Esophagus (tissue), 2 donors: ENCODE measurements at regions not wholly inside any gene's neighbourhood (a gene's known extent, or its start where the extent isn't known, plus 50 kb on each side); places are given as distances from the start of the nearest gene placed in this dataset.

Source experiments
- H3K27ac ChIP-seq, 2 donors: one replicate each; pipeline ENCODE4 v1.5.1; 2013; ENCODE audit warnings: low read depth in 2 of 2, mild to moderate bottlenecking in 2 of 2, inconsistent platforms in 1 of 2, low read length in 1 of 2, moderate library complexity in 1 of 2
- H3K27me3 ChIP-seq, 2 donors: one replicate each; pipeline ENCODE4 v1.6.1; 2013; ENCODE audit warnings: low read length in 2 of 2, control low read depth in 1 of 2, mild to moderate bottlenecking in 1 of 2; ENCODE audit not compliant: insufficient read depth in 2 of 2, control insufficient read depth in 1 of 2
- H3K36me3 ChIP-seq, 2 donors: one replicate each; pipeline ENCODE4 v1.6.1; 2013; ENCODE audit warnings: low read length in 1 of 2; ENCODE audit not compliant: control insufficient read depth in 2 of 2, insufficient read depth in 2 of 2
- H3K4me1 ChIP-seq, 2 donors: one replicate each; pipeline ENCODE4 v1.6.1; 2013; ENCODE audit warnings: low read length in 1 of 2; ENCODE audit not compliant: control insufficient read depth in 2 of 2, insufficient read depth in 2 of 2
- H3K4me3 ChIP-seq, 2 donors: one replicate each; pipeline ENCODE4 v1.5.1; 2013; ENCODE audit warnings: low read length in 2 of 2, mild to moderate bottlenecking in 2 of 2, low read depth in 1 of 2, moderate library complexity in 1 of 2
- H3K9me3 ChIP-seq, 2 donors: one replicate each; pipeline ENCODE4 v1.6.1; 2013; ENCODE audit warnings: mild to moderate bottlenecking in 2 of 2, low read depth in 1 of 2, low read length in 1 of 2, moderate library complexity in 1 of 2; ENCODE audit not compliant: control insufficient read depth in 2 of 2, insufficient read depth in 1 of 2
- WGBS, 2 donors: extraction: QIAGEN DNeasy Blood & Tissue Kit; methylation state at CpG; one replicate each; pipeline ENCODE4 v1.1.7; 2013; 5-methylcytosine and 5-hydroxymethylcytosine counted together
- donor health status: healthy with polysubstance abuse.
- donor health status: Bipolar disorder and iron deficiency.

DNA sequence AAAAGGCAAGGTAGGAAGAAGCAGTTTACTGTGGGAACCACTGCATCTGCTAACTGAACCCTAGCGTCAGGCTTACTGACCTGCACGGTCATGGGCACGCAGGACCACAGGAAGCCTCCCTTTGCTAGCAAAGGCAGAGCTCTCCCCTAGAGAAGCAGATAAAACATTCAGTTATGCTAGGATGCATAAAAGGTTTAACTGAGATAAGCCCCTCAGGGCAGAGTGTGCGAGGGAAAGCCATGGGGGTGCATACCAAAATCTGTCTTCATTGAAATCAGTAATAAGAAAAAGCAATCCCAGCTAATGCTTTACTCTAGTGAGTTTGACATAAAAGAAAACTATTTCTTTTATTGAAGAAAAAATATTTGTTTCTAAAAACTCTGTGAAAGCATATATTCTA is 2403.7 kb upstream of the C9orf72 start:
- Histone ChIP-seq H3K27me3 (no peaks in the 10 kb centered on the region), H3K4me1 (no peaks in the 10 kb centered on the region), H3K27ac (no peak overlapping the region), H3K4me3 (no peak overlapping the region), H3K9me3 (no peaks in the 10 kb centered on the region), H3K36me3 (no peaks in the 10 kb centered on the region)
- 74 to 80% methylated on average over 4 of the region's 4 CpGs for WGBS, 2 donors

DNA sequence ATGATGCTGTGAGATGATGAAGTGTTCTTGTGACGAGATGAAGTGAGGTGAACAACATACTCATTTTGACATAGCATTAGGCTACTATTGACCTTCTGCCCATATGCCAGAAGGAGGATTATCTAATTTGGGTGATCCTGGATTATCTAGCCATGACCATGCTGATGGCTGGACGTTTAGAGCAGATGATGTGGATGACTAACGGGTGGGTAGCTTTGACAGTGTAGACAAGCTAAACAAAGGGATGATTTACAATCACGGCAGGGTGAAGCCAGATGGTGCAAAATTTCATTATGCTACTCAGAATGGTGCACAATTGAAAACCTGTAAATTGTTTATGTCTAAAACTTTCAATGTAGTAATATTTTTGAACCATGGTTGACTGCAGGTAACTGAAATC is 2403.4 kb upstream of the ACO1 start:
- H3K27ac ChIP-seq, result no peak overlapping the region
- no peak overlapping the region for H3K4me3 ChIP-seq
- no peaks in the 10 kb centered on the region for H3K9me3 ChIP-seq
- no peaks in the 10 kb centered on the region for H3K27me3 ChIP-seq
- no peaks in the 10 kb centered on the region for H3K36me3 ChIP-seq
- WGBS, 2 donors, result 52 to 54% methylated on average over 4 of the region's 4 CpGs
- H3K4me1 ChIP-seq, result no peaks in the 10 kb centered on the region

DNA sequence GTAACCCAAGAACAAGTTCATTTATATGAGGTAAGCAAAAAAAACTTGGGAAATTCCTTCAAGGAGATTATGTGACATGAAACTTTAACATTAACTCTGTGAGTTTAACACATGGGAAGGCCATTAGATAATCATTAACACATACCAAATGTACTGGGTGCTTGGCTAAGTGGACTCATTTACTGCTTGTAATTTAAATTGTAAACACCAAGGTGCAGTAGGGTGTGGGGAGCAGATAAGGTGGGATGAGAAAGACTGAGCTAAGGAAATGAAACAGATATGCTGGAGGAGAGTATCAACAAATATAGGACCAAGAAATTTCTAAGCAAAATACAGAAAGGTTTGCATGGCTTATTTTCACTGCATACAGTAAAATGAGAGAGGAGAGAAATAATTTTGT is 2384.8 kb upstream of the ACO1 start:
- Histone ChIP-seq H3K4me3 (no peak overlapping the region), H3K4me1 (no peaks in the 10 kb centered on the region), H3K27me3 (no peaks in the 10 kb centered on the region), H3K9me3 (peaks cover 0 to 2% of the 10 kb centered on the region in 2 donors), H3K36me3 (no peaks in the 10 kb centered on the region), H3K27ac (no peak overlapping the region)

DNA sequence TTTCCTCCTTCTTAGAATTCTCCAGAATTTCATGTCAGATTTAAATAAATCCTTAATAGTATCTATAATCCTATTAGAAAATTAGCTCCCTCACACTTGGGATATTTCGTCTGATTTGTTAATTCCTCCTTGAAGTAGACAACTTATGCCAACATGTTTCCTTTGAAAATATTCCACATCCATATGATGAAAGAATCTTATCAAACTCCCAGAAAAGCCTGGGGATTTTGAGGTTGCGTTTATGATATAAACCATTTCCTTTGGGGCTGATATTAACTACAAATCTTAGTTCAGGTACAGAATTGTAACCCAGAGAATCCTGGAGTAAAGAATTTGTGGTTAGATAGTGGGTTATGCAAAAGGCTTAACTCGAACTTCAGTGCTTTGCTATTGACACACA is 2373.8 kb upstream of the ACO1 start:
- Histone ChIP-seq H3K36me3 (no peaks in the 10 kb centered on the region), H3K27ac (no peak overlapping the region), H3K4me1 (no peaks in the 10 kb centered on the region), H3K9me3 (no peaks in the 10 kb centered on the region), H3K27me3 (no peaks in the 10 kb centered on the region), H3K4me3 (no peak overlapping the region)
- 53 to 63% methylated on average over 3 of the region's 3 CpGs for WGBS, 2 donors

DNA sequence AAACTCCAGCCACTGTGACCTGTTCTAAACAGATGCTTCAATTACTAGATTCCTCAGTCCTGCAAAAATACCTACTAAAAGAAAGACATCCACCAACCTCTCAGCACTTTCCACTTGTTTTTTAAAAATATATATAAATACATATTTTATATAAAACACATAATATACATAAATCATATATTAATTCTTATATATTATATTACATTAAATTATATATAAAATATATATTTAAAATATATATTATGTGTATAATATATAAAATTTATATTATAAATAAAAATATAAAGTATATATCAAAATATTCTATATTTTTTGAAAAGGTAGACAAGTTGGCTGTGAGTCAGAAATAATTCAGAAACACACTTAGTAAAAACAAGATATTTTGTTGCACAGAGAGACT is 2371.8 kb upstream of the ACO1 start:
- Histone ChIP-seq H3K27me3 (no peaks in the 10 kb centered on the region), H3K27ac (no peak overlapping the region), H3K4me3 (no peak overlapping the region), H3K9me3 (no peaks in the 10 kb centered on the region), H3K36me3 (no peaks in the 10 kb centered on the region), H3K4me1 (no peaks in the 10 kb centered on the region)

DNA sequence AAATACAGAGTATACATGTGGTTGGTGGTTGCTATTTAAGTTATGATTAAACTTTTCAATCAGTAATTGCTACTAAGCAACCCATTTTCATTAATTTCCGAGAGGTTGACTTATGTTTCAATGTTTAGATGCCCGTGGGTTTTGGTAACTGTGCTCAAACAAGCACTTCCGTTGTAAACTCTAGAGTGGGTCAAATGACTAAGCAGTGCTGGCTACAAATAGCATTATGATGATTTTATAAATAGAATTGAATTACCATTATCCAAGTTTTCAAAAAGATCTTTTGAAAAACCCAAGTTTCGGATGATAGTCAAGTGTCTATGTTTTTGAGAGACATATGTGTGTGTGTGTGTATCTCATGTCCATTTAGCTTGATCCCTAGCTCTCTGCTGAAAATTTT is 2369.4 kb upstream of the ACO1 start:
- H3K27ac ChIP-seq, result no peak overlapping the region
- H3K4me1 ChIP-seq, result no peaks in the 10 kb centered on the region
- no peaks in the 10 kb centered on the region for H3K36me3 ChIP-seq
- 74 to 79% methylated on average over 4 of the region's 4 CpGs for WGBS, 2 donors
- H3K9me3 ChIP-seq, result no peaks in the 10 kb centered on the region
- no peaks in the 10 kb centered on the region for H3K27me3 ChIP-seq
- H3K4me3 ChIP-seq, result no peak overlapping the region

DNA sequence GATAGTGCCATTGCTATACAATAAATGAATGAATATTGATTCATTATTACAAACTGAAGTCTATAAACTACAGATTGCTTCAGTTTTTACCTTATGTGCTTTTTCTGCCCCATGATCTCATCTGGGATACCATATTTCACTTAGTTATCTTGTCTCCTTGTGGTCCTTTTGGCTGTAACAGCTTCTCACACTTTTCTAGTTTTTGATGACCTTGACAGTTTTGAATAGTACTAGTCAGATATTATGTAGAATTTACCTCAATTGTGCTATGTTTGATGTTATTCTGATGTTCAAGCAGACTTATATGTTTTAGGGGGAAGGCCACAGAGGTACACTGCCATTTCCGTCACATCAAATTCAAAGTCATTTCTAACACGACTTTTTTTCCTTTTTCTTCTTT is 2364.3 kb upstream of the ACO1 start:
- Histone ChIP-seq H3K9me3 (no peaks in the 10 kb centered on the region), H3K4me1 (no peaks in the 10 kb centered on the region), H3K27me3 (no peaks in the 10 kb centered on the region), H3K36me3 (no peaks in the 10 kb centered on the region), H3K27ac (no peak overlapping the region), H3K4me3 (no peak overlapping the region)
- 63 to 79% methylated on average over 2 of the region's 2 CpGs for WGBS, 2 donors

DNA sequence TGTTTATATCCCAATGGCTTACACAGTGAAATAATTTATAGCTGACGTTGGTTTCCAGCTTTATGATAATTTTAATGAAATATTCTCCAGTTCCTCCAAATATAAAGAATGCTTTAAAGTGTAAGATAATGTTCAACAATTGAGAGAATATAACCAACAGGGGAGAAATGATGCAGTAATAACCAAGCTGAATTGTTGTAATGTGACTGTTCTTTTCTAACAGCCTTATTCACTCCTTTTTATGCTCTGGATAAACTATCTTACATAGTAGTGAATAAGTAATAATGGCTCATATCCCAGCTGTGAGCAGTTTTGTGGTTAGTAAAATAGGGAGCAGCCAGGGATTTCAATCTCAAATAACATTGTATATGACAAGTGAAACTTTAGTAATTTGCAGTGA is 2348.7 kb upstream of the ACO1 start:
- 62 to 67% methylated on average over 1 of the region's 1 CpG for WGBS, 2 donors
- H3K27ac ChIP-seq, result no peak overlapping the region
- H3K4me3 ChIP-seq, result no peak overlapping the region
- no peaks in the 10 kb centered on the region for H3K4me1 ChIP-seq
- H3K9me3 ChIP-seq, result no peaks in the 10 kb centered on the region
- no peaks in the 10 kb centered on the region for H3K36me3 ChIP-seq
- H3K27me3 ChIP-seq, result no peaks in the 10 kb centered on the region

DNA sequence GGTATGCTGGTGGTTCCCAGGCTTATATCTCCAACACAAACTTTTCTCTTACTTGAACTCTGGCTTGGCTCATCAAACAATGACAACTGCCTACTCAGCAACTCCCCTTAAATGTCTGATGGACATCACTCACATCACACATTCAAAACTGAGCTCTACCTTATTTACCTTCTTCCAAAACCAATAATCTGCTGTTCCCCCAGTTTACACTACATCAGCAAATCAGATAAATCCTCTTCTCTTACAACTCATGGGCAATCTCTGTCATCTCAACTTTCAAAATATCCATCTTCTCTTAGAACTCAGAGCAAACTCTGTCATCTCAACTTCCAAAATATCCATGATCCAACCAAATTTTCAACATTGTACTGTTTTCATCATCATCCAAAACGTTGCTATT is 2347.9 kb upstream of the ACO1 start:
- no peaks in the 10 kb centered on the region for H3K9me3 ChIP-seq
- H3K36me3 ChIP-seq, result no peaks in the 10 kb centered on the region
- H3K4me3 ChIP-seq, result no peak overlapping the region
- no peaks in the 10 kb centered on the region for H3K27me3 ChIP-seq
- no peak overlapping the region for H3K27ac ChIP-seq
- no peaks in the 10 kb centered on the region for H3K4me1 ChIP-seq
- 48 to 54% methylated on average over 1 of the region's 1 CpG for WGBS, 2 donors

DNA sequence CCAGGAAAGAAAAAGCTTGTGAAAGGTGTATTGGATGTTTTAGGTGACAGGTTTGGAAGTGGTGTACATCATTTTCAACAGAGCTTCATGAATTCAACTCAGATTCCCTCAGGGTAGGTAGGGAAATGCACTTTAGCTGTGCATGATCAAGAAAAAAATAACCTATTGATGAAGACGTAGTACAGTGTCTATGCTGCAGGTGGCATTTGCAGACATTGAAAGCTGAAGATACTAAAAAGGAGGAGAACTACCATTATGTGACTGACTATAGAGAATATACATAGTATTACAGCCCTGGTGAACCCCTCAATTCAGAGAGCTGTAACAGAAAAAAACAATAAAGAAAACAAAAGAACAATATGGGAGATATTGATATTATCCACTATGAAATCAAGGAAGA is 2344.7 kb upstream of the ACO1 start:
- no peaks in the 10 kb centered on the region for H3K9me3 ChIP-seq
- H3K4me1 ChIP-seq, result no peaks in the 10 kb centered on the region
- H3K27ac ChIP-seq, result no peak overlapping the region
- H3K27me3 ChIP-seq, result no peaks in the 10 kb centered on the region
- H3K36me3 ChIP-seq, result no peaks in the 10 kb centered on the region
- 43 to 53% methylated on average over 1 of the region's 1 CpG for WGBS, 2 donors
- H3K4me3 ChIP-seq, result no peak overlapping the region
